GM12892 (cell line): ENCODE measurements at regions not wholly inside any gene's neighbourhood (a gene's known extent, or its start where the extent isn't known, plus 50 kb on each side); places are given as distances from the start of the nearest gene placed in this dataset.

ENCODE experiments used
- POLR2A ChIP-seq: IDR thresholded peaks from 2 replicates; pipeline ENCODE4 v1.6.1; 2011; ENCODE audit warnings: low read depth, low read length, control low read depth
- TAF1 ChIP-seq: IDR thresholded peaks from 2 replicates; pipeline ENCODE4 v1.6.1; 2011; ENCODE audit warnings: low read depth, mild to moderate bottlenecking, control low read depth, low read length, borderline replicate concordance

DNA sequence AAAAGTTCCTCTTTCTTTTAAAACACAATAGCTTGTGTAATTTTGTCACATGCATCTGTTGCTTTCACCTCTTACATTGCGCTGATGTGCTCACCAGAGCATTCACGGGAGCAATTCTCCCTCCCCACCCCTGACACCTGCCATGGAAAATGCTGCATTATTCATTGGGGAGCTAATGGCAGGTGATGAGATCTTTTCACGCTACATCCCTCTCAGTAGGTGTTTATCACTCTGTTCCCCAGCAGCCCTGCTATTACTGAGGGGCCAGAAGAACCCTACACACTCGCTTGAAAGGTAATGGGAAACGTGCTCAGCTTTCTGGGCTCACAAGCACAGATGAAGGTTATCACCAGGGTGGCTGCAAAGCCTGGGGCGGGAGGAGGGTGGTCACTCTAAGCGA, 398.0 kb downstream of the PSAT1 start:
- TF ChIP-seq TAF1 (no peak), POLR2A (no peak)
